ENCODE measurements at regions not wholly inside any gene's neighbourhood (a gene's known extent, or its start where the extent isn't known, plus 50 kb on each side); places are given as distances from the start of the nearest gene placed in this dataset.

DNA sequence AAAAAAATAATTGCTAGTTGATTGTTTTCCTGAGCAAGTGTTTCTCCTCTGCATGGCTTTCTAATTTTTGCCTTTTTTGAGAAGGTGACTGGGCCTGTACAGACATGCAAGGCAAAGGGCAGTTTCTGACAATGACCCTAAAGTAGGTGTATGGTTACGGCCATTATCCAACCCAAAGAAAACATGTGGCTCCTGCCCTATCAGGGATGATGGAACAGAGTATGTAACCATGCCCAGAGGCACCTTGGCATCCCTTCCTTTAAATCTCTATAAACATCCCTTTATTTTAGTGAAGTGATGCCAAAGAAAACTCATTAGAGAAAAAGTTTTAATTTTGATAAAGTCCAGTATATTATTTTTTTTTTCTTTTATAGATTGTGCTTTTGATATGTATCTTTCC is 217.5 kb downstream of the LPIN1 start:
- TF ChIP-seq, protein P1, sequence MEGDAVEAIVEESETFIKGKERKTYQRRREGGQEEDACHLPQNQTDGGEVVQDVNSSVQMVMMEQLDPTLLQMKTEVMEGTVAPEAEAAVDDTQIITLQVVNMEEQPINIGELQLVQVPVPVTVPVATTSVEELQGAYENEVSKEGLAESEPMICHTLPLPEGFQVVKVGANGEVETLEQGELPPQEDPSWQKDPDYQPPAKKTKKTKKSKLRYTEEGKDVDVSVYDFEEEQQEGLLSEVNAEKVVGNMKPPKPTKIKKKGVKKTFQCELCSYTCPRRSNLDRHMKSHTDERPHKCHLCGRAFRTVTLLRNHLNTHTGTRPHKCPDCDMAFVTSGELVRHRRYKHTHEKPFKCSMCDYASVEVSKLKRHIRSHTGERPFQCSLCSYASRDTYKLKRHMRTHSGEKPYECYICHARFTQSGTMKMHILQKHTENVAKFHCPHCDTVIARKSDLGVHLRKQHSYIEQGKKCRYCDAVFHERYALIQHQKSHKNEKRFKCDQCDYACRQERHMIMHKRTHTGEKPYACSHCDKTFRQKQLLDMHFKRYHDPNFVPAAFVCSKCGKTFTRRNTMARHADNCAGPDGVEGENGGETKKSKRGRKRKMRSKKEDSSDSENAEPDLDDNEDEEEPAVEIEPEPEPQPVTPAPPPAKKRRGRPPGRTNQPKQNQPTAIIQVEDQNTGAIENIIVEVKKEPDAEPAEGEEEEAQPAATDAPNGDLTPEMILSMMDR (conservative IDR thresholded peaks at IDR 0.05; ENCODE audit: low read length): no peak
- no peak for TF ChIP-seq EZH2phosphoT487 (IDR thresholded peaks at IDR 0.05; ENCODE audit: borderline replicate concordance, low read depth, low read length)
